NCI-H2029 (cell line): ENCODE measurements at regions not wholly inside any gene's neighbourhood (a gene's known extent, or its start where the extent isn't known, plus 50 kb on each side); places are given as distances from the start of the nearest gene placed in this dataset.

Experiments used
- DNase-seq: peaks from one replicate; lab custom pipeline; 2025; lab: John Stamatoyannopoulos, UW

GRCh38 chr2:3100386-3100785 is 277.2 kb downstream of the EIPR1 start:
- no peak for DNase-seq

GRCh38 chr2:3099860-3100234 is 277.8 kb downstream of the EIPR1 start:
- no peak for DNase-seq

- no peak for DNase-seq
Observed at GRCh38 chr2:3099145-3099859, 278.3 kb downstream of the EIPR1 start.

DNA sequence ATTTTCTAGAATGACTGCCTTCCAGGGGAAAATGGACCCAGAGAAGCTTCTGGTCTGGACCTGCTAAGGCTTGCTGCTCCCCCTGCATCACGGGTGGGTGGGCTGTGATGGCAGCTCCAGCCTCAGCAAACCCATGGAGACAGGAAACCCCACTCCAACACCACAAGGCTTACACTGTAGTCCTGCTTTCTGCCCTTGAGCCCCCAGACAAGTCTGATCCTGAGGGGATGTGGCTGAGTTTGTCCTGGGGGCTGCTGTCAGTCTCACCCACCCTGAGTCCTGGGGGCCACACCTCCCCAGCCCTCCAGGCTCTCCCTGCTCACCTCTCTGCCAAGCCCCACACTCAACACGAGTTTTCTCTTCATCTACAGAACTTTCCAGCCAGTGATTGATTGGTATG is 279.4 kb downstream of the EIPR1 start:
- no peak for DNase-seq

GRCh38 chr2:3097804-3098203 is 279.8 kb downstream of the EIPR1 start:
- DNase-seq, result no peak

- DNase-seq, result no peak
Observed at GRCh38 chr2:3094999-3095958, 282.3 kb downstream of the EIPR1 start.

- DNase-seq, result no peak
Observed at GRCh38 chr2:3094318-3094717, 283.3 kb downstream of the EIPR1 start.

GRCh38 chr2:3091696-3092095 is 285.9 kb downstream of the EIPR1 start:
- no peak for DNase-seq

GRCh38 chr2:3082705-3083104 is 294.9 kb downstream of the EIPR1 start:
- DNase-seq, result no peak

GRCh38 chr2:3079959-3080948 is 297.4 kb downstream of the EIPR1 start:
- DNase-seq, result no peak

- DNase-seq, result no peak
Observed at GRCh38 chr2:3079466-3079865, 298.2 kb downstream of the EIPR1 start.

DNA sequence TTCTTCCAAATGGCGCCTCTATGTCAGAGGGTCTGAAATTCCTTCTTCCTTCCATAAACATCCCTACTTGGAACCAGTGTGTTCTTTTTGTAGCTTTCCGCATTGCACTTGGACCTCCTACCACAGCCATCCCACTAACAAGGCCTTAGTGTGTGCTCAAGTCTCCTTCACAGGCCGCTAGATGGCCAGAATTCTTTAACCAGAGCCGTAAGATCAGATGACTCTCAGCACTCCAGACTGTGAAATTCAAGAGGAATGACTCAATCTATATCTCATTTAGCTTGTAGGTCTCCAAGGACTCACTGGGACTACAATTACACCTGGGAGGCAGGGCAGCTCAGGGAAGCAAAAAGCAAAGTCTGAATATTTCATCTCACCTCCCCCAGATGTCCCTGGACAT is 298.9 kb downstream of the EIPR1 start:
- DNase-seq, result no peak

DNA sequence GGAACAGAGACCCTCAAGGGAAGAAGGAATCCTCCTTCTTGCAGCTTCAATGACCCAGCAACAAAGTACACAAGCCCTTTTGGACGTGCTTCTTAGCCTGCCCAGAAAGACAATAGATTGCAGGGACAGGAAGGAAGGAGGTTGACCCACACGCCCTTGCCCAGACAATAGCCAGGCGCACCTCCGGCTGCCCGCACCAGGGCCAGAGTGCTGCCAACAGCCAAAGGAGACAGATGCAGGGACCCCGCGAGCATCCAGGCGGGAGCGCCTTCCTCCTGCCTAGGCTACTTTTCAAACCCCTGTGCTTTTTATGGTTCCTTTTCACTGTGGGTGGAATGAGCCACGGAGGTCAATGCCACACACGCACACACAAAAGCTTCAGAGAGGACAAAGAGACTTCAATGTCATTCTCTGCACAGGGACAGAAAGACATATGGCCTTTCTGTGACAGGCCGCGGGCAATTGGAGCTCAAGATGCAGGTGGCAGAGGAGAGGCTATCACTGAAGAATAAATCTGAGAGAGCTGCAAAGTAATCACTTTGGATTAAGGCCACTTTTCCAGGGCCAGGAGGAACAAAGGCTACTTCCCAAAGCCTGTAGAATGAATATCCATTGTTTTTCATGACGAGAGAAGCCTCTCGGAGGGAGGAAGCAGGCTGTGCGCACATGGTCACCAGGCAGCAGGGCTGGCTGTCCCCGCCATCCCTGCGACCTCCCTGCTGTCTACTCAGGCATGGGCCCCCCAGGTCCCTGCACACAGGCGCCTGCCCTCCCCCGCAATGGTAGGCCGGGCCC is 300.6 kb downstream of the EIPR1 start:
- DNase-seq, result no peak

DNA sequence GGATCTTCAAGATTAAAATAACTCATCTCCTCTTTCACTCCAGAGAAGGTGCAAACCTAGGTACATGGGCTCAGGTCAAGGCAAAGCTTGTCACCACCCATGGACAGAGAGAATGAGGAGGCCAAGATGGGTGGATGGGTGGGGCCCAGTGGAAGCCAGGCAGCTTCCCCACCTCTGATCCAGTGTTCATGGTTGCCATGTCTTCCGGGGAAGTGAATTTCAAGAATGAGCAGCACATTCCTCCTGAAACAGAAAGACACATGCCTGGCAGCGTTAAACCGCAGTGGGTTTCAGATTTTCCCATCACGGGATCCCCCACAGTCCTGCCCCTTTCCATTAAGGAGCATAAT is 301.7 kb downstream of the EIPR1 start:
- no peak for DNase-seq

GRCh38 chr2:3075316-3075990 is 302.2 kb downstream of the EIPR1 start:
- no peak for DNase-seq

DNA sequence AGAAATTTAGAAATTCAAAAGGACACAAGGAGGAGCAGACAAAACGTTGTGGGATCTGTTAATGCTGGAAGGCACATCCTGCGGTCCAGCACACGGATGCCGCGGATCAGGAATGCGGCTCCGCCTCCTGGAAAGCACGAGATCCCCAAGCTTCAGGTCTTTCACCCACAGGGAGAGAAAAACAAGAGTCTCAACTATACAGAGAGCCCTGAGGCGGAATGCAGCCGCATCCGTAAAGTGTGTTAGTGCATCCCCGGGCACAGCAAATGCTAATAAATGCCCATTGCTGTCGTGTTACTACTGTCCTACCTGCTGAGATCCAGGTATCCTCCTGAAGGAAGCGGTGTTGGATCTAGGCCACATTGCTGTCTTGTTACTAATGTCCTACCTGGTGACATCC is 303.9 kb downstream of the EIPR1 start:
- DNase-seq, result no peak

GRCh38 chr2:3073041-3073595 is 304.5 kb downstream of the EIPR1 start:
- no peak for DNase-seq

DNA sequence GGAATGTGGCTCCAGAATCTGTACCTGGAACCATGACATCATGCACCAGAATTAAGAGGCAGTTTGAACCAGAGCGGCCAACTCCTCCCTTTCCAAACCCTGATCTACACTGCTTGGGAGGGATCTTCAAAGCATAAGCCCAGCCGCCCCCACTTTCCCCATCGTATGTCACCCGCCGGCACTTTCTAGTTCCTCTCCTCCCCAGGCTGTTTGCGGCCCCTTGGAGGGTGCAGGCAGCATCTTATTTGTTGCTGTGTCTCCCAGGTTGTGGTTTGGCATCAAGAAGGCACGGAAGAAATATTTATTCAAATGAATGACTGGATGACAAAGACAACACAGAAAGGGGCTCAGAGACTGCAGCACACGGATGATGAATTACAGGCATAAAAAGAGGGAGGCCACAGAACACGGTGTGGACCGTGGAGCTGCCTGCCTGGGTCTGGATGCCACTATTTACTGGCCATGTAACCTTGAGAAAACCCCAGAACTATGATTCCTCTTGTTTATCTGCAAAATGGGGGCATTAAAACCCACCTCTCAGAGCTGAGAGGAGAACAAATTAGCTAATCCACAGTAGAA is 305.8 kb downstream of the EIPR1 start:
- DNase-seq, result no peak

- no peak for DNase-seq
Observed at GRCh38 chr2:3066831-3067230, 310.8 kb downstream of the EIPR1 start.

DNA sequence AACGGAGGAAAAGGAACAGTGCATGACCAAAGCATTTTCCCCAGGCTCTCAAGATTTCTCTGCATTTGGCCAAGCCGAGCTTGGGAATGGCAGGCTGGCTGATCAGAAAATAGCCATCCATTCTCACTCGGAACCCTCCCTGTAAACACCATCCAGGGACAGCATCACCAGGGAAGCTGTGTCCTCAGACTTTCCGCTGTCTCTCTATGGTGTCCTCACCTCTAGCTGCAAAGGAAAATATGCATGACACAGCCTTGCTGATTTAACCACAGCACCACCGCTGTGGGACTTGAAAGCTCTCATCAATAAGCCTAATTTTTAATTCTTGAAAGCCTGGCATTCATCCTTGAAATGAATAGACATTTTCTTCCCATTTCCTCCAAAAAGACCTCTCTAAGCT is 311.7 kb downstream of the EIPR1 start:
- no peak for DNase-seq
